Colonic mucosa (tissue), 4 donors: ENCODE measurements at regions not wholly inside any gene's neighbourhood (a gene's known extent, or its start where the extent isn't known, plus 50 kb on each side); places are given as distances from the start of the nearest gene placed in this dataset.
"Not testable (repeated sequence)": the region's sequence is repeated elsewhere in the genome, so short reads cannot be mapped to it uniquely, and the experiment has no call there.

Experiments used
- DNase-seq: peaks from one replicate; pipeline ENCODE4 v3.0.0-alpha.2; 2020
- H3K27ac ChIP-seq: fragments of 200-600 bp; one replicate; pipeline ENCODE4 v1.8.0; 2021
- H3K27me3 ChIP-seq: fragments of 200-600 bp; one replicate; pipeline ENCODE4 v1.8.0; 2021
- H3K36me3 ChIP-seq: fragments of 200-600 bp; one replicate; pipeline ENCODE4 v1.8.0; 2021
- H3K4me1 ChIP-seq: fragments of 200-600 bp; one replicate; pipeline ENCODE4 v1.8.0; 2021; ENCODE audit warnings: mild to moderate bottlenecking
- H3K4me3 ChIP-seq: fragments of 200-600 bp; one replicate; pipeline ENCODE4 v1.8.0; 2021
- H3K9ac ChIP-seq, 2 donors: one replicate each; pipeline ENCODE4 v1.7.0; 2013; ENCODE audit warnings: control low read depth in 2 of 2, low read depth in 2 of 2, low read length in 2 of 2
- H3K9me3 ChIP-seq: fragments of 200-600 bp; one replicate; pipeline ENCODE4 v1.8.0; 2021
- CTCF ChIP-seq: fragments of 200-600 bp; IDR thresholded peaks from one replicate; pipeline ENCODE4 v1.8.0; 2022; ENCODE audit warnings: antibody characterized with exemption, mild to moderate bottlenecking
- intact Hi-C: fragments of 100-400 bp; cut with DNase I; formaldehyde crosslinking; loops from one replicate; pipeline ENCODE4 v1.14.1; 2022
- donor health status: healthy.
- donor health status: DM: no; HTN: no; CAD: no.
- donor health status: DM: no; HTN: no; CAD: no.

- no peak overlapping the region for H3K27ac ChIP-seq
- H3K9ac ChIP-seq: no peak overlapping the region
- no peaks in the 10 kb centered on the region for H3K27me3 ChIP-seq
- intact Hi-C loops: no loop called here
- no peak overlapping the region for H3K4me3 ChIP-seq
- H3K9me3 ChIP-seq: no peaks in the 10 kb centered on the region
- no peak for DNase-seq
- H3K4me1 ChIP-seq: no peaks in the 10 kb centered on the region
- no peaks in the 10 kb centered on the region for H3K36me3 ChIP-seq
- no peak for TF ChIP-seq CTCF
Measured at GRCh38 chr1:119266858-119267257, 101.7 kb upstream of the HAO2 start.

DNA sequence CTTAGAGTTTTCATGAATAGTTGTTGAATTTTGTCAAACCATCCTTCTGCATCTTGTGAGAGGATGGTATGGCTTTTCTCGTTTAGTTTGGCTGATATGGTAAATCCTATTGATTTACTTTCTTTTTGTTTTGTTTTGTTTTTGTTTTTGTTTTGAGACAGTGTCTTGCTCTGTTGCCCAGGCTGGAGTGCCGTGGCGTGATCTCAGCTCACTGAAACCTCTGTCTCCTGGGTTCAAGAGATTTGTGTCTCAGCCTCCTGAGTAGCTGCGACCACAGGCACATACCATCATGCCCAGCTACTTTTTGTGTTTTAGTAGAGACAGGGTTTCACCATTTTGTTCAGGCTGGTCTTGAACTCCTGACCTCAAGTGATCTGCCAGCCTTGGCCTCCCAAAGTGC, 101.3 kb upstream of the HAO2 start:
- H3K4me3 ChIP-seq, H3K27ac ChIP-seq, DNase-seq, H3K27me3 ChIP-seq, intact Hi-C loops, H3K4me1 ChIP-seq, H3K36me3 ChIP-seq, H3K9ac ChIP-seq, H3K9me3 ChIP-seq: not testable (repeated sequence)

DNA sequence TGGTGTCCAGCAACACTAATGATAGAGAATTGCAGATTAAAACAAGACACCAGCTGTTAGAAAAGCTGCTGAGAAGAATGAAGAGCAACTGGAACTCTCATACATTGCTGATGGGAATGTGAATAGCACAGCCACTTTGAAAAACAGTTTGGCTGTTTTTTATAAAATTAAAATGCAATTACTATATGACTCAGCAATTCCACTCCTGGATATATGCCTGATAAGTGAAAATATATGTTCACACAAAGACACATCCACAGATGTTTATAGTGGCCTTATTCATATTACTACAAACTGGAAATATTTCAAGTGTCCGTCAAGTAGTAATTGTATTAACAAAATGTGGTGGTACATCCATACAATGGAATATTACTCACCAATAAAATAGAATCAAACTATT, 99.7 kb upstream of the HAO2 start:
- intact Hi-C loops: no loop called here
- no peaks in the 10 kb centered on the region for H3K4me1 ChIP-seq
- H3K9me3 ChIP-seq: no peaks in the 10 kb centered on the region
- TF ChIP-seq CTCF: no peak
- H3K27me3 ChIP-seq: no peaks in the 10 kb centered on the region
- H3K9ac ChIP-seq: no peak overlapping the region
- no peak overlapping the region for H3K4me3 ChIP-seq
- H3K27ac ChIP-seq: no peak overlapping the region
- no peak for DNase-seq
- no peaks in the 10 kb centered on the region for H3K36me3 ChIP-seq

- no peaks in the 10 kb centered on the region for H3K9me3 ChIP-seq
- peak; percentile 54 for DNase-seq
- H3K4me3 ChIP-seq: no peak overlapping the region
- H3K4me1 ChIP-seq: no peaks in the 10 kb centered on the region
- intact Hi-C loops: no loop called here
- H3K9ac ChIP-seq: no peak overlapping the region
- no peaks in the 10 kb centered on the region for H3K36me3 ChIP-seq
- H3K27me3 ChIP-seq: no peaks in the 10 kb centered on the region
- TF ChIP-seq CTCF: peak; percentile 78
- no peak overlapping the region for H3K27ac ChIP-seq
Measured at GRCh38 chr1:119275145-119276134, 93.1 kb upstream of the HAO2 start.

DNA sequence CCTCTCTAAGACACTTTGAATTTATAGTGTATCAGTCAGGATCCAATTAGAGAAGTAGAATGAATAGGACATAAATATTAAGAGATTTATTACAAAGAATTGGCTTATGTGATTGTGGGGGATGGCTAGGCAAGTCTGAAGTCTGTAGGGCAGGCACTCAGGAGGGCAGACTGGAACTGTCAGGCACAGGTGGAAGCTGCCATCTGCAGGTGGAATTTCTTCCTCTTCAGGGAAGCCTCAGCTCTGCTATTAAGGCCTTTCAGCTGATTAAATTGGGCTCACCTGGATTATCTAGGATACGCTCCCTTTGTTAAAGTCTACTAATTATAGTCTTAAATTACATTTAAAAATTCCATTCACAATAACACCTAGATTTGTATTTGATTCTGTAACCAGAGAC, 92.0 kb upstream of the HAO2 start:
- no peak overlapping the region for H3K27ac ChIP-seq
- TF ChIP-seq CTCF: no peak
- no peak overlapping the region for H3K4me3 ChIP-seq
- intact Hi-C loops: no loop called here
- no peaks in the 10 kb centered on the region for H3K27me3 ChIP-seq
- no peak for DNase-seq
- no peaks in the 10 kb centered on the region for H3K9me3 ChIP-seq
- no peaks in the 10 kb centered on the region for H3K4me1 ChIP-seq
- no peaks in the 10 kb centered on the region for H3K36me3 ChIP-seq
- H3K9ac ChIP-seq: no peak overlapping the region
